Activated CD4-positive, CD25-positive, alpha-beta regulatory T cell treated with anti-CD3 and anti-CD28 coated beads, Interleukin-2, amount 50 U/mL, for 16 hours (primary cell): ENCODE measurements at regions not wholly inside any gene's neighbourhood (a gene's known extent, or its start where the extent isn't known, plus 50 kb on each side); places are given as distances from the start of the nearest gene placed in this dataset.

Experiments used
- DNase-seq: peaks from one replicate; pipeline ENCODE4 v3.0.0-alpha.2; 2020; ENCODE audit warnings: low read depth, low spot score

DNA sequence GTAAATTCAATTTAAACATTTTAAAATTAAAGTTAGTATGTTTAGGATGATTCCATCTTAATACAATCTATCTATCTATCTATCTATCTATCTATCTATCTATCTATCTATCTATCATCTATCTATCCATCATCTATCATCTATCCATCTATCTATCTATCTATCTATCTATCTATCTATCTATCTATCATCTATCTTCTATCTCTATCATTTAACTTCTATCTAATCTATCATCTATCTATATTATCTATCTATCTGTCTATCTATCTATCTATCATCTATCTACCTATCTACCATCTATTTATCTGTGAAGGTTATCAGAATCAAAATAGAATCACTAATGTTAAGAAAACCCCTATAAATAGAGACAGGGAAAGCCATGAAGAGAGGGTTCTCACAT lies 78.3 kb downstream of the RAMP3 start:
- DNase-seq, result no peak

DNA sequence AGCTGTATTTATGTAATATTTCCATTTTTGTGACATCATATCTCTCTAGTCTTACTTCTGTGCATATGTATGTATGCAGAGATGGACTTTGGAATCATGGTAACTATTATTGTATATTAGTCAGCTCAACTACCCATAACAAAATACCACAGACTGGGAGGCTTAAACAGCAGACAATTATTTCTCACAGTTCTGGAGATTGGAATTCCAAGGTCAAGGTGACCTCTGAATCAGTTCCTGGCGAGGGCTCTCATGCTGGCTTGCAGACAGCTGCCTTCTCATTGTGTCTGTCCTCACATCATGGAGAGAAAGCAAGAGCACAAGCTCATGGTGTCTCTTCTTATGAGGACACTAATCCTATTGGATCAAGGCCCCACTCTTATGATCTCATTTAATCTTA lies 79.1 kb downstream of the RAMP3 start:
- no peak for DNase-seq

DNA sequence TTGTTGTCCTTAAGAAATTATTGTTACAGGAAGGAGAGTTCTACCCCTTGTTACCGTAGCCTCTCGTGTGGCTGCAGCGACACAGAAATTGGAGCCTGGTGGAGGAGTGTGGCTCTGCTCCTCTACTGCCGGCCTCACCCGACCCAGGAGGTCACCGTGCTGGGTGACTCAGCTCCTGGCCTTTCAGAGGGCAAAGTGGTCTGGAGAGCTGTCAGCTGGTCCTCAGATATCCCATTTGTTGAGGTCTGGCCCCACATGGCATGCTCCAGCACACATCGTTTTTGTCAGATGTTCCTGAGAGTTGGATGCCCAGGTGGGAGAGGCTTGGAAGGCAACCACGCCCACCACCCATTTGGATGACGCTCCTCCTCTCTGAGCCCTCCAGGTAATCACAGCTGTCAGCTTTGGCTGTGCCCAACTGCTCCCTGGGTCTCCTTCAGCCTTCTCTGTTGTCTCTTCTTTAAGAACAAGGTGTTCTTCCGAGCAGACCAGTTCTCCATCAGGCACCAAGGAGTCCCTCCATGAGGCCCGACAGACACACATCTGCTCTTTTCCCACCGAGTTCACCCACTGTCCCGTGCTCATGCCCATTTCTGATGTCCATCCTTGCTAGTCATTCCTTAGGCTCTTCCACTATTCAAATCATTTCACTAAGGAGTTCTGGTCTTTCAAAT lies 80.3 kb downstream of the RAMP3 start:
- DNase-seq, result no peak

DNA sequence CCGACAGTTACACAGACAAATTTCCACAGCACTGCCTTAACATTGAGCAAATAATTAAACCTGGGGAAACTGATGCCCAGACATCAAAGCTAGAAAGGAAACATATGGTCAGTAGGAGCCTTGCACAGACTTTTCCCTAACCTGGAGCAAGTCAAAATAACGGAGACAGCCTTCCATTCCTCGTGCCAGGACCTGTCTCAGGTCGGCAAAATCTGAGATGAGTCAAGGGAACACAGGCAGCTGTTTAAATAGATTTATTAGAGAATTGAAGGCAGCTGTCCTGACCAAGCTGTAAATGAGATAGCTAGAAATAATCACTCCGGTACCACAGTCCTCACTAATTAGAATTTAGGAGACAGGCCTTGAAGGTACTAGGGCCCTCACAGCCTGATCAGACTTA lies 81.2 kb downstream of the RAMP3 start:
- no peak for DNase-seq

DNA sequence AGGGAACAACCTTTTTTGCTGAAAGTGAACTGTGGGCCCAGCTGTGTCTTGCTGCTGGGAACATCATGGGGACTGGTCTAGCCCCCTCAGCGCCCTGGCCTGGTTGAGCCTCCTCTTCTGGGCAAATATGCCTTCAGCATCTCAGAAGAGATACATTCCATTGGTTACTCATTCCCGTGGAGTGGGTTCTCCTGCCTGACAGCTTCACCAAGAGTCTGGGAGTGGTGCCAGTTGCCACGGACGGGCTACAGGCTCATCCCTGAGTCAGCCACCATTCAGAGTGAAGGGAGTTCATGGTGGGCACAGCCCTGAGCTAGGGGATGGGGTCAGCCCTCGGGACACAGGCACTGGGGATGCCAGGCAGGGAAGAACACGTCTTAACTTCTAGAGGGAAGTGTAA lies 81.9 kb downstream of the RAMP3 start:
- DNase-seq, result no peak

DNA sequence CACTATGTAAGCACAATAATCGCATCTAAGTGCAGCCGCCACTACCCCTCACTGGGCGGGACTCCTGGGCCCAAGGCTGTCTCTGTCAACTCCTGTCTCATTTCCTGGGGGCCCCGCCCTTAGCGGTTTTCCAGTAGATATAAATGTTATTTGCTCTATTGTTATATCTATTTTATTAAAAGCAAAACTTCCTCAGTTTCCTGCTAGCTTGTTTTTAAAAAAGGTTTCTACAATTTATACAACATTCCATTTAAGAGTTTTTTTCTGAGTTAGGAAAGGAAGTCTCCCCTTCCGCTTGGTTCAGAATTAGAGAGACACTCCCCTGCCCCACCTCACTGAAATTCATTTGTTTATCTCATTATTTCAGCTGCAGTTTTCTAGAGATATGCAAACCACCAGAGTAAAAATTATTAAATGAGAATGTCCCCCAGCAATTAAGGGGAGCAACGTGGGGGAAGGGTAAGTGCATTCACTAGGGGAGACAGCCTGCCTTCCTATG lies 82.7 kb downstream of the RAMP3 start:
- no peak for DNase-seq

DNA sequence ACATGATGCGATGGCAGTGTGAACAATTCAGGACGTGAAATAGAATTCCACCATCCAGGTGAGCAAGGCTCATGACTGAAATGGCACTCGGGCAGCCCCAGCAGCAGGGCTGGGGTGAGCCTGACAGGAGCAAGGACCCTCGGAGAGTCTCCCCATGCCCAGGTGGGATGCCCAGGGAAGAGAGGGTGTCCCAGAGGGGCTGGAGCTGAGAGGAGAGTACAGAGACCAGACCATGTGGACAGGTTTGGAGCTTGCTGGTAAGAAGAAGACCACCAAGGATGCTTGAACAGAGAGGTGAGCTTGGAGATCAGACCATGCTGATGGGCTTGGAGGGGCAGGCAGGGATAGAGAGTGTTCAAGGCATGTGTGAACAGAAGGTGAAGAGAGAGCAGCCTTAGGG lies 83.3 kb downstream of the RAMP3 start:
- no peak for DNase-seq

DNA sequence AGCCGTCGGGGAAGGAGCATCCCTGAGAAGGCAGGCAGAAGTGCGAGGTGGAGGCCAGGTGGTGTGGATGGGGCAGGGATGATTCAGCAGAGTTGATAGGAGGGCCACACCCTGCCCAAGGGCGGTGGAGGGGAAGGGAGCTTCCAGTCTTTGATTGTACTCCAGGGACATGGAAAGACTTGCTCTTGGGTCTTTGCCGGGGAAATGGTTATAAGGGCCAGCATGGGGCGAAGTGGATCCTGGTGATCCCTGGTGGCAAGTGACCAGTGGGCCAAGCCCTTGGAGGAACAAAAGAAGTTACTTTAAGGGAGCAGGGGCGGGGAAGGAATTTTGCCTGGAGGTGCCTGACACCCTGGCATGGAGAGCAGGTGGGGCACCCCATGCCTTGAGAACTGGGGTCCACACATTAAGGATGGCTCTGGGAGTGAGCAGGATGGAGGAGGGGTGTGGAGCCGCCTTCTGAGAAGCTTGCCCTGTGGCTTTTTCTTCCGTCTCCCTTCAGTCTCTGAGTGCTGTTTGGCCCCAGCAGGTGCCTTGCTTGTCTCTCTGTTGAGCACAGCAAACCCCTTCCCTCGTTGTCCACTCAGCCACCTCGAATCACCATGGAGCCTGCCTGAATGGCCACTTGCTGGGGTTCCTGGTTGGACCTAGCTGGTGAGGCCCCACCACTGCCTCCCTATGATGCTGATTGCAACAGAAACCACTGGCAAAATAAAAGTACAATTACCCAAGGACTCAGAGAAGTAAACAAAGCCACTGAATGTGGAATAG lies 83.9 kb downstream of the RAMP3 start:
- no peak for DNase-seq

DNA sequence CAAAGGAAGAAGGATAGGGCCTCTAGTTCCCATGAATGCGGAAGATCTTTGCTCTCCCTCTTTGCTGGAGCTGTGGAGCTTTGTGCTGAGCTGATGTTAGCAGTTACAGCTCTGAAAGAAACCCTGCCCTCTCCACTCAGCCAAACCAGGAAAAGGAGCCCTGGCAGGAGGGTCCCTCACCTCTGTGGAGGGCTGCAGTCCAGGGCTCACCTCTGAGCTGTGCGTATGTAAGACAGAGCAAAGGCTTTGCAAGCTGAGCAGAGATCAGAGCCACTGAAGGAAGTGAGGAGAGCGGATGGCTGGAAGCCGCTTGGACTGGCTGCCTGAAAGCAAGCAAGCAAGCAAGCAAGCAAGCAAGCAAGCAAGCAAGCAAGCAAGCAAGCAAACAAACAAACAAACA lies 84.7 kb downstream of the RAMP3 start:
- DNase-seq, result no peak

DNA sequence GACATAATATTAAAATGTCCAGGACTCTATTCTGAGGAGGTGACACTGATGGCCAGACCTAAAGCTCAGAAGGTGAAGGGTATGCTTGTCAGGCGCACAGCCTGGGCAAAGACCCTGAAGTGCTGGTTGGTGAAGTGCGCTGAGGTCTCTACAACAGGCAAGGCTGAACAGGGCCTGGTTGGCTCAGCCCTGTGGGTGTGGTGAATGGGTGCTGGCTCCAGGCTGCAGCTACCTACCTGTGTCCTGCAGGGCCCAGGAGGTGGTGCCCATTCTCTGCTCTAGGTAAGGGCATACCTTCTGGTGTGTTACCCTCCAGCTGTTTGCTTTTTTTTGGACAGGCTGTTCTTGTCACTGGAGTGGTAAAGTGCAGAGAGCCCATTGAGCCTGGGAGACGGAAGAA lies 85.1 kb downstream of the RAMP3 start:
- no peak for DNase-seq

DNA sequence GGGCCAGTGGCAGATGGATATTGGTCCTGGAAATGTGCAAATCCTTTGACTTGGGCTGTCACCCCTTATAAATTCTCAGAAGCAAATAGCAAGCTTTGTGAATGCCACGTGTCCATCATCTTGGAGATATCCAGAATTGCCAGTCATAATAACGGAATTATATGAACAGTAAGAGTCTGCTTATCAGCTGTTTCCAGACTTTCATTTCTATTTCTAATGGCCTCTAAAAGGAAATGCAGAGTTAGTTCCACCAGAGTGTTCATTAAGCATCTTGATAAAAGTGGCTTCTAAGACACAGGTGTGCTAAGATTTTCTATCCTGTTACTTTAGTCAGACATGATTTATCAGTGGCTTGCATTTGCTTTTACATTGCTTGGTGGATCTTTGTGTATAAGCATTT lies 87.4 kb downstream of the RAMP3 start:
- DNase-seq, result no peak

DNA sequence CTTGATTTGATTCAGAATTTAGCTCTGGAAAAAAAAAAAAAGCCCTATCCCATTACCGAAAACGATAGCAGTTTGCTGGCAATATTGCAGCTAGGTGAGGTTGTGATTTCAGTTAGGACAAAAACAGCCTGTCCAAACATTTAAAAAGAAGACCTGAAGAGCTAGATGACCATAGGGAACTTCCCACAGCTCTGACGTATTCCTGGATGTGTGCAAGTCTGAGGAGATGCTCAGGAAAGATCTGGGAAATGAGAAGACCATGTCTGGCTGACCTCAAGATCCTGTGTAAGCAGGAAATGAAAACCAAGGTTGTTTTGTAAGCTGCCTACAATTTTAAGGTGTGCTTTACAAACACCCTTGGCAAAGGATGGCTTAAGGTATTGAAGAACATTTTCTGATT lies 88.7 kb downstream of the RAMP3 start:
- DNase-seq, result no peak

DNA sequence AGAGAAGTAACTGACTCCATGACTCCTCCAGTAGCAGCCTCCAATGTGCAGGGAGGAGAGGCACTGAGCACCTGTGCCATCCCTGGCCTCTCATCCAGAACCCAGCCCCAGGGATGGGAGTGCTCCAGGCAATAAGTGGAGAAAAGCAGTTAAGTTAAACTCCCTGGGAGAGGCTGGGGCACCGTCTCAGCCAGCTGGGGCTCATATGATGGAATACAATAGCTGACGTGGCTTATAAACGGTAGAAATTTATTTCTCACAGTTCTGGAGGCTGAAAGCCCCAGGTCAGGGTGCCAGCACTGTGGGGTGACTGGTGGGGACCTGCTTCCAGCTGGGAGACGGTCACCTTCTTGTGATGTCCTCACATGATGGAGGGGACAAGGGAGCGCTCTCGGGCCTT lies 94.7 kb downstream of the RAMP3 start:
- no peak for DNase-seq

DNA sequence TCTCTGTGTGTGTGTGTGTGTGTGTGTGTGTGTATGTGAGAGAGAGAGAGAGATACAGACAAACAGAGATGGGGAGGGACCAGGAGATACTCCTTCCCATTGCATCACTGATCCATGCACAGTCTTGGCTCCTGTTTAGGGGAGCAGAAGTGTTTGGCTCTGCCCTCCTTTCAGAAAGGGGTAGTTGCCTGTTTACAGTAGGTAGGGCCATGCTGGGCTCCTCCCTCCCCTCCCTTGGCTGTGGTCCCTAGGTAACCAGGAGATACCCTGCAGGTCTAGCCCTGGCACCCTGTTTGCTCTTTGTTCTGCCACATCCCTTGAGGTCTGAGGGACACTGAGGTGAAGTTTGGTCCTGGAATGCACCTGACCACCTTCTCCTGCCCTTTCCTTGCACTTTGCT lies 95.3 kb downstream of the RAMP3 start:
- DNase-seq, result no peak

DNA sequence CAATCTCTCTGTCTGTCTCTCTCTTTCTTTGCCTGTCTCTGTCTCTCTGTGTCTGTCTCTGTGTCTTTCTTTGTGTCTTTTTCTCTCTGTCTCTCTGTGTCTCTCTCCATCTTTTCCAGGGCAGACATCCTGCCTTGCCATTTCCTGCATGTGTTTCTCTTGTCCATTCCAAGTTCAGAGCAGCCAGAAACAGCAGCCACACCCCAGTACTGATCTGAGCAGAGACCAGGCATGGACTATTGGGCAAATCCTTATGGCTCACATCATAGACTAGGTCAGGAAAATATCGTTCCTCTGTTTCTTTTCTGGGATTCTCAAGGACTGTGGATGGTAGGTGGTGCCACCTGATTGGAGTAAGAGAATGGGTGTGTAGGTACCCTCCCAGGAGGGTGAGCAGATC lies 95.8 kb downstream of the RAMP3 start:
- DNase-seq, result no peak

DNA sequence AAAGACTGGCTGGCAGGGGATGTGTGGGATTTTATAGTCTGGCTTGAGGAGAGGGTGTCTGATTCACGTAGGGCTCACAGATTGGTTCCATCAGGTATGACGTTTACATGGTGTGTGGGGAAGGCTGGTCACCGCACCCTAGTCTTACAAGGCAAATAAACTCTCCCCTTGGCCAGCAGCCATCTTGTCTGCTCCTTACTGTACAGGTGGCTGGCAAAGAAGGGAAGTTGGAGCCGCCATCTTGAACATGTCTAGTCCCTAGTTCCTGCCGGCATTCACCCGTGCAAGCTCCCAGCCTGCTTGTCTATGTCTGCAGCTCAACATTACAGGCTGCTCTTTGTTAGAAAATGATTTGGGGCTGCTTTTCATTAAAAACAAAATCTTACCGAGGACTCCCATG lies 97.6 kb downstream of the RAMP3 start:
- no peak for DNase-seq

DNA sequence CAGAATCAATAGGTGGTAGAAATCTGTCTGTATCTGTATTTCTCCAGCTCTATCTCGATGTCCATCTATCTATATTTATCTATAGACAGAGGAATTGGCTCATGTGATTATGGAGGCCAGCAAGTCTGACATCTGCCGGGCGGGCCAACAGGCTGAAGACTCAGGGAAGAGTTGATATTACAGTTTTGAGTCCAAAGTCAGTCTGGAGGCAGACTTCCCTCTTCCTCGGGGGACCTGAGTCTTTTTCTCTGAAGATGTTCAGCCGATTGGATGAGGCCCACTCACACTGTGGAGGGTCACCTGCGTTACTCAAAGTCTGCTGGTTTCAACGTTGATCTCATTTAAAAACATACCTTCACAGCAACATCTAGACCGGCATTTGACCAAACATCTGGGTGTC lies 98.7 kb downstream of the RAMP3 start:
- DNase-seq, result no peak

DNA sequence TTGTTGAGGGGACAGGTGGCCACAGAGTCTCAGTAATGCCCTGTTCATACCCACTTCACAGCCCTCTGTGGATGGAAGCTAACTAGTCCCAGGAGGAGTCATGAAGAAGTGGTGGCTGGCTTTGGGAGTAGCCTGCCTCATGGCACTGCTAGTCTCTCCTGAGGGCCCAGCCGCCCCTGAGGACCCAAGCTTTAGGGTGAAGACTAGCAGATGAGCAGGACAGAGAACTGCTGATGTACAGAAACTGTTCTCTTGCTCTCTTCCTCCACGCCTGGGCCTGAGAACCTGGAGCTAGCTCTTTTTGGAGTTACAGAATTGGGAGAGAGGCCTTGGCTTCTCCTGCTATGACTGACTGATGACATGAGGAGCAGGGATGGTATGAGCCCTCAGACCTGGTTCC lies 99.2 kb downstream of the RAMP3 start:
- DNase-seq, result no peak

DNA sequence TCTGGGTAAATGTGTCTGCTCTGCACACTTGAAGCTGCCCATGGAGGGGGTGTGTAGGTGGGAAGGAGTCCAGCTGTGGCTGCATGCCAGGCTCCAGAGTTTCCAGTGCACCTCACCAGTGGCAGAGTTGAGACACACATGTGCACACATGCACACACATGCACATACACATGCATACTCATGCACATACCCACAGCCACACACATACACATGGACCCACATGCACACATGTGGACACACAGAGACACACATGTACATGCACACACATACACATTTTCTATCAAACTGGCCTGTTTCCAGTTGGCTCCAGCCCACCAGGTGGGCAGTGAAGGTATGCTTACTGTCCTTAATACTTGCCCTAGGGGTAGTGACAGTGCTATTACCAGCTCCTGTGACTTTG lies 99.7 kb downstream of the RAMP3 start:
- no peak for DNase-seq

DNA sequence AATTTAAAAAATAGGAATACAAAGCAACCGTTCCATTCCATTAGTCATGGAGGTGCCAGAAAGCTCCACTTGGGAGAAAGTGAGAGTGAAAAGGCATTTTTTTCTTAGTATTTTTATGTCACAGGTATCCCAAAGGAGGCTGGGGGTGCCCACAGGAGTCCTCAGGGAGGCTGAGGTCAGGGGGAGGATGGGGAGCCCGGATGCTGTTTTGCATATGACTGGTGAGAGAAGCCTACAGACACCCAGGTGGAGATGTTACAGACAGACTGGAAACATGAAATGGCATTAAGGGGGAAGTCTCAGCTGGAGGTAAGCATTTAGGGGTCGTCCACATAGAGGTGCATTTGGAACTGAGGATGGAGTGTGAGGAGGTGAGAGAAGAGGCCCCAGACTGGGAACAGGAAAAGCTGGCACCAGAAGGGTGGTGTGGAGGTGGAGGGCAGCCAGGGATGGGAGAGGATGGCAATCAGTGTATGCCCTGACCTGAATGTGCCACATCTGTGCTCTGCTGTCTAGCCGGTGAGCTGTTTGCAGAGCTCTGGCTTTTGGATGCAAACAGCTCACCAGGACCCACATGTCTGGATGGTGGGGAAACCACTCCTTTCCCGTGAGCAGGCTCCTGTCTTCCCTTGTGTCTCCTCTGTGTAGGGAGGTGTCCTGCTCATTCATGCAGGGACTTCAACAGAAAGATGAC lies 101.1 kb downstream of the RAMP3 start:
- no peak for DNase-seq

DNA sequence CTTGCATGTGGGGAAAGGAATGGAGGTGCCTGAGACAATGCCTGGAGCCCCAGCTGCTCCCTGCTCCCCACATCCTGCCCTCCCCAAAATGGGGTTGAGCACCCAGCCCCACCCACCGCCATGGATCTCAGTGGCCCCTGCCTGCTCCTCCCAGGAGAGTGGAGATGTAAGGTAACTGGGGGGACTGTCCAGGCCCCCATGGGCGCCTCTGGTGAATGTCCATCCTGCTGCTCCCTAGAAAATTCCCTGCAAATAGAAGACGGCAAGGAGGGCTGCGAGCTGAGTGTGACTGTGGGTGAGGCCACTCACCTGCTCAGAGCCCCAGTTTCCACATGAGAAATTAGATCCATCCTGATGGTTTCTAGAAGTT lies 101.6 kb downstream of the RAMP3 start:
- DNase-seq, result no peak

DNA sequence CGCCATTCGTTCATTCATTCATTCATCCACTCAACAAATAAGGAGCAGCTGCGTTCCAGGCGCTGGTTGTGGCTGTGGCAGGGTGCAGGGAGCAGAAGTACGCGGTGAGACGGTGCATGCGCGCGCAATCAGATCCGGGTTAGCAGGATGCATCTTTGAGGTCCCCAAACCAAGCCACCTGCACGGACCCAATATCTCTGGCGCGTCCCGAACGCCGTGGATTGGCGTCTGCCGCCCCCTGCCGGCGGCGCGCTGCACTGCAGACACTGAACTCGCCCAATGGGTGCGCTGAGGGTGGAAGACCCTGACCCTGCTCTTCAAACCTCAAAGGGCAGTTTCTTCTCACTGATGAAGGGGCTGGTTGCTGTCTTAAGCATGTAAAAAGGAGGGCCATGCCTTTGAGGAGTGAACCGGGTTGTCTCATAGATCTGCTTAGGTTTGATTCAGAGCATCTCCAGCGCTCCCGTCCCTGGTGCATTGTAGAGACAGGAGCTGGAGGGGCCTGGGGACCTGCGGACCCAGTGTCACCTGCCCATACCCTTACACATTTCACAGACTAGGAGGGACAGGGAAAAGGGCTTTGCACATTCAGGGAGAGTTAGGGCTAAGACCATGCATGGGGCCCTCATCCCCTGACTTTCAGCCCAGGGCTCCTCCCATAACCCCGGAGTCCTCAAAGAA lies 102.5 kb downstream of the RAMP3 start:
- DNase-seq, result peak; percentile 50
